ENCODE measurements at regions not wholly inside any gene's neighbourhood (a gene's known extent, or its start where the extent isn't known, plus 50 kb on each side); places are given as distances from the start of the nearest gene placed in this dataset.

DNA sequence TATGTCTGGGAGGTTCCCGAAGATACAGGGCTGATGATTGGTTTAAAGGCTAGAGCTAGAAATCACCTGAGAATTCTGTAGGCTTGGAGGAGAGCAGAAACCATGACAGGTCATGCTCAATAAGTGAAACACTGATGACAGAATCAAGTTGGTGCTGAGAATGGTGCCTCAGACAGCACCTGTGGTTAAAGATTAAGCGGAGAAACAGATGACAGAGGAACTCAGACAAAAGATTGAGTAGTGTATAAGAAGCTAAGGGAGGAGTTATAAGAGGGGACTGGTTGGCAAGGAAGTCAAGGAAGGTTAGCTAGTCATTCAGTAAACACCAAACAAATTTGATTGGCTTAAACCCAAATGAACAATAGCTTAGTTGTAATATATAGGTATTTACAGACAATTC lies 385.4 kb upstream of the CNKSR2 start:
- TF ChIP-seq, protein P1, sequence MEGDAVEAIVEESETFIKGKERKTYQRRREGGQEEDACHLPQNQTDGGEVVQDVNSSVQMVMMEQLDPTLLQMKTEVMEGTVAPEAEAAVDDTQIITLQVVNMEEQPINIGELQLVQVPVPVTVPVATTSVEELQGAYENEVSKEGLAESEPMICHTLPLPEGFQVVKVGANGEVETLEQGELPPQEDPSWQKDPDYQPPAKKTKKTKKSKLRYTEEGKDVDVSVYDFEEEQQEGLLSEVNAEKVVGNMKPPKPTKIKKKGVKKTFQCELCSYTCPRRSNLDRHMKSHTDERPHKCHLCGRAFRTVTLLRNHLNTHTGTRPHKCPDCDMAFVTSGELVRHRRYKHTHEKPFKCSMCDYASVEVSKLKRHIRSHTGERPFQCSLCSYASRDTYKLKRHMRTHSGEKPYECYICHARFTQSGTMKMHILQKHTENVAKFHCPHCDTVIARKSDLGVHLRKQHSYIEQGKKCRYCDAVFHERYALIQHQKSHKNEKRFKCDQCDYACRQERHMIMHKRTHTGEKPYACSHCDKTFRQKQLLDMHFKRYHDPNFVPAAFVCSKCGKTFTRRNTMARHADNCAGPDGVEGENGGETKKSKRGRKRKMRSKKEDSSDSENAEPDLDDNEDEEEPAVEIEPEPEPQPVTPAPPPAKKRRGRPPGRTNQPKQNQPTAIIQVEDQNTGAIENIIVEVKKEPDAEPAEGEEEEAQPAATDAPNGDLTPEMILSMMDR (conservative IDR thresholded peaks at IDR 0.05; ENCODE audit: low read length): no peak
- no peak for TF ChIP-seq EZH2phosphoT487 (IDR thresholded peaks at IDR 0.05; ENCODE audit: borderline replicate concordance, low read depth, low read length)
